ENCODE measurements at regions not wholly inside any gene's neighbourhood (a gene's known extent, or its start where the extent isn't known, plus 50 kb on each side); places are given as distances from the start of the nearest gene placed in this dataset.

- TF ChIP-seq CTCF (IDR thresholded peaks at IDR 0.05) = no peak
- TF ChIP-seq POLR2A (IDR thresholded peaks at IDR 0.05) = no peak
Measured at GRCh38 chr4:96146686-96147085, 306.8 kb downstream of the PDHA2 start.
